Activated T-helper 1 cell treated with anti-CD3 and anti-CD28 coated beads, Interleukin-2, amount 50 U/mL, for 16 hours (primary cell): ENCODE measurements at regions not wholly inside any gene's neighbourhood (a gene's known extent, or its start where the extent isn't known, plus 50 kb on each side); places are given as distances from the start of the nearest gene placed in this dataset.
"Not testable (repeated sequence)": the region's sequence is repeated elsewhere in the genome, so short reads cannot be mapped to it uniquely, and the experiment has no call there.

ENCODE experiments used
- DNase-seq, 2 donors: peaks; one replicate each; pipeline ENCODE4 v3.0.0-alpha.2; 2020; ENCODE audit warnings: low read depth in 1 of 2, low spot score in 1 of 2

- DNase-seq, result no peak
Measured at GRCh38 chr5:17964067-17964466, 329.8 kb downstream of the TAF11L14 start.

DNA sequence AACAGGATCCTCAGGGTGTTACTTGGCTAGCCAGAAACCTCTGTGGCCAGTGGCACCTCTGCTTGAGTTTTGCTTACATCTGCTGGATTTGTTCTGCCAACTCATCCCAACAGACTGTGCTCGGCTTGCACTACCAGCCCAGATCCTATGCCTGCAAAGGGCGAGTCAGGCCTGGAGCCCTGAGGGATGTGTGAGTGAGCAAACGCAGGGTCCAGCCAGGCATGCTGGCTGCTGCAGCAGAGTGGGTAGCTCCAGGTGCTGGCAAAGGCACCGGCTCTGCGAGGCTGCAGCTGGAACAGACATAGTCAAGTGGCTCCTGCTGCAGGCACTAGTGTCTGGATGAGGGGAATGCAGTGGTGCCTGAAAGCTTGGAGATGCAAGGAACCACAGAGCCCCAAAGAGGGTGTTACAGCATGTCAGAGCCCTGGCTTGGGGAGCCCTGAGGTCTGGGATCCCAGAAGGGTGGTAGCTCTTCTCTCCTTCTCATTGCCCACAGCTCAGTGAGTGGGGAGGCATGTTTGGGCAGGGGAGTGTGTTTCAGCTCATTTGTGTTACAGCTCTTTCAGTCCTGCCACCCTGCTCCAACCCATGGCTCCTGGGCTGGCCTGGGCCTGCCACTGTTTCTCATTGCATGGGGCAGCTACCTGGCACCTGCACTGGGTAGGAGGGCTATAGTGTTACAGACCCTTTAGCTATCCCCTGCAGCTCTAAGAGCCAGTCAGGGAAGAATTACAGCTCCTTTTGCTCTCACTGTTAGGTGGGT lies 332.6 kb downstream of the TAF11L14 start:
- DNase-seq, result no peak

GRCh38 chr5:17976404-17976803 lies 342.1 kb downstream of the TAF11L14 start:
- DNase-seq, result no peak

- DNase-seq, result no peak
Measured at GRCh38 chr5:17978954-17979353, 344.7 kb downstream of the TAF11L14 start.

- not testable (repeated sequence) for DNase-seq
Measured at GRCh38 chr5:17982626-17983025, 348.4 kb downstream of the TAF11L14 start.

- no peak for DNase-seq
Measured at GRCh38 chr5:17989036-17989435, 354.8 kb downstream of the TAF11L14 start.

DNA sequence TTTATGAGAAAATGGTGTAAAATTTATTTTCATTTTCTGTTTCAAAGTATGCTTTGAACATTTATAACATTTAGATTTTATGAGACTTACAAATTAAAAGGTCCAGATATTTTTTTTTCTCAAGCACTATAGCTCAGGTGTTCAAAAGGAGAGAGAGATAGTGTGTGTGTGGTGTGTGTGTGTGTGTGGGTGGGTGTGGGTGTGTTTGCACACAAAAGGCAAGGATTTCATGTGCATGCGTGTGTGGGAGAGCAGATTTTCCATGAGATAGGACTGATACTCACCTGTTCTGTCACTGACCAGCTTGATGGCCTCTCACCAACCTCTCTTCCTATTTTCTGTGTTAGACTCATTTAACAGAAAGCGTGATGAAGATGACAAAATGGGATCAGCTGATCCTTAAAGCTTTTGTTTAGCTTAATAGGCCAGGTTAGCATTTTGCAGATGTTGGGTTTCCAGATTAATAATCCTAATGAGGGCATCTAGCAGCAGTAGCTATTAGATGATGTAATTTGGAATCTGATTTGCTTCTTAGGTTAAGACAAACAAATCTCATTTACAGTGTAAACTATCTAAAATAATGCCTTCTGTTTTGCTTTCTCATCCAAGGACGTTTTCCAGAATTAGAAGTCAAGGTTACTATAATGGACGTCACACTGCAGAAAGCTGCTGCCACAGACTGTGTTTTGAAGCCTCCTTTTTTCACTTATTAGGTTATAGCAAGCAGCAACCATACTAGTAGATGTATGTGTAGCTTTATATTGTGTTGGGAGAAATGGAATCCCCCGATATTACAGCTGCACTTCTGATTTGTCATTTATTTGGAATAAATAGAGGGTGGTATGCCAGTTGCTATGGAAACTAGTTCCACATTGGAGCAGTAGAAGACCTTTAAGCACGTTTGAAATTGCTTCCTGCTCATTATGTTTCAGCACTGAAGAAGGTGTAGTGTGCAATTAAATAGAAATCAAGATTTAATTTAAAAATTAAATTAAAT lies 355.6 kb downstream of the TAF11L14 start:
- no peak for DNase-seq

DNA sequence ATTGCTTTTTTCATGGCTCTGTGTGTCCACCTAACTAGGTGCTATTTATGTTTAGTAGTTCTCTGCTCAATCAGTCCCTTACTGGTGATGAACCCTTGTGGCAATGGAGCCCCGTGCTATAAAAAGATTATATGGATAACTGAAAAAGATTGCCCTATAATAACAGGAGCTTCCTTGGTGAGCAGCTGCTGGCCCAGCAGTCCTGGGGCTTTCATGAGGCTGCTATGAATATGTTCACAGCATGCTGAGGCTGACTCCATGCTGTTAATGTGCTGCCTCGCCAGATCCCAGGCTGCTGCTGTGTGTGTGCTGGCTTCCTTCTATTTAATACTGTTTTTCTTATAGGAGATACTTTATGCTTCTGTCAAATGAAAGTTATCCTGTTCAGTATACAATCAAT lies 357.5 kb downstream of the TAF11L14 start:
- no peak for DNase-seq

DNA sequence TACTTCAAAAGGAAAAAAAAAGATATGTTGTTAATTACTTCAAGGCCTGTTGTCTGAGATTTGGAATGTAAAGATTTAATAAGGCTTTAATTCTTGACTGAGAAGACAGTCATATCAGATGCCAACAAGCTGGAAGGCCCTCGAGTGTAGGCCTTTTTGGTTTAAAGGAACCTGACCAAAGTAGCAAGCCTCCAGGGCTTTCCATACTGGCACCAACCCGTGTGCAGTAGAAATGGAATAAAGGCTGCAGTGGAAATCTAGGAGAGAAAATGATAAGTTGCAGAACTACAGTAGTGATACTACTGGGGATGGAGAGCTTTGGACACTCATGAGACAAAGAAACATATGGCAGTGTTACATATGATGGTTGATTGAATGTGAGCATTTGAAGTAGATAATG lies 358.0 kb downstream of the TAF11L14 start:
- DNase-seq, result no peak

DNA sequence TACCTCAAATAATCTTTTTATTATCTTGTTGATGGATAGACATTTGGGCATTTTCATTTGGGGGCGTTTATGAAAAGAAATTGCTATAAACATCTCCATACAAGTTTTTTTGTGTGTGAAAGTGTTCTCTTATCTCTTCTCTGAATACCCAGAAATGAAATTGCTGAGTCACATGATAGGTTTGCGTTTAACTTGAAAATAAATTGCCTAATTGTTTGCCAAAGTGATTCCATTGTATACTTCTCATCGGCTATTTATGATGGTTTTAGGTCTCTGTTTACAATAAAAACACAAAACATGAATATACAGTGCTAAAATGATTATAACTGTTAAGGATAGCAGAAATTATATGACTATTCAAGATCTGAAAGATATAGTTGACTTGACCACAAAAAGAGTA lies 361.7 kb downstream of the TAF11L14 start:
- DNase-seq, result no peak

DNA sequence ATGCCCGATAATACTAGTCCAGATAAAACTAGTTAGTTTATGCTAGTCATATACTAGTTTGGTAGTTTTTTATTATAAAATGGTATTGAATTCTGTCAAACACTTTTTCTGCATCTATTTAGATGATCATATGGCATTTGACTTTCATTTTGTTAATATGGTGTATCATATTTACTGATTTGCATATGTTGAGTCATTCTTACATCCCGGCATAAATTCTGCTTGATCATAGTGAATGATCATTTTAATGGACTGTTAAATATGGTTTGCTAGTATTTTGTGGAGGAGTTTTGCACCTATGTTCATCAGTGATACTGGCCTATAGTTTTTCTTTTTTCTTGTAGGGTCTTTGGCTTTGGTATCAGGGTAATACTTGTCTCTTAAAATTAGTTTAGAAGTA lies 365.6 kb downstream of the TAF11L14 start:
- DNase-seq, result no peak

DNA sequence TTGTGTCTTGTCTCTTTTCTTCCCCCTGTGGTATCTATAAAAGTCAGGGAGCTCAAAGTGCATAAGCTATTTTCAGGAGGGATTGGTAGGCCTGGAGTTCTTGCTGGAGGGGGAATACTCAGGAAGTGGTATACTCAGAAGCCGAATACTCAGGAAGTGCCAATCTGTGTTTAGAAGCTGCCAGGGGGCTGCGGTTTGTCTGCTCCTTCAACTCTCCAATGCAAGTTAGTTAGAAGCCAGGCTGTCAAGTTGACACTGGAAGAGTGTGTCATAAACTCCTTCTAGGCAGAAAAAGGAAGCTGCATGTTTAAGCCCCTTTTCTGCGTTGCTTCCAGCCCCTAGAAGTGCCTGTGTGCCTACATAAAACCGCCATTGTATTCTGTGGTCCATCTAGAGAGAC lies 366.5 kb downstream of the TAF11L14 start:
- DNase-seq, result no peak

- DNase-seq, result no peak
Measured at GRCh38 chr5:18003312-18003711, 369.1 kb downstream of the TAF11L14 start.

DNA sequence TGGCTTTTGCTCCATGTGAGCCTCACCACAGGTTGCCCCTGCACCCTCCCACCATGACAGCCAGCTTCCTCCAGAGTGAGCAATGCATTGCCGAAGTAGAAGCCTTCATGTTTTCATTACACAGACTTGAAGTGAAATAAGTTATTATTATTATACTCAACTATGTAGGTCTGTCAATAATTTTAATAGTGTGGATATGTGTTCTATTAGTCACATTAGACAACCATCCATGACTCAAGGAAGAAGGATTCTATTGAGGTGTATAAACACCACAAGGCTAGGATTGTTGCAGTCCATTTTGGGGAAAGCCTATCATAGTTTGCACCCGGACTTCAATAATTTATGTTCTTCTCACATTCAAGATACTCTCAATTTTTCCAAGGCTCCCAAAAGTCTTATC lies 369.5 kb downstream of the TAF11L14 start:
- DNase-seq, result no peak

DNA sequence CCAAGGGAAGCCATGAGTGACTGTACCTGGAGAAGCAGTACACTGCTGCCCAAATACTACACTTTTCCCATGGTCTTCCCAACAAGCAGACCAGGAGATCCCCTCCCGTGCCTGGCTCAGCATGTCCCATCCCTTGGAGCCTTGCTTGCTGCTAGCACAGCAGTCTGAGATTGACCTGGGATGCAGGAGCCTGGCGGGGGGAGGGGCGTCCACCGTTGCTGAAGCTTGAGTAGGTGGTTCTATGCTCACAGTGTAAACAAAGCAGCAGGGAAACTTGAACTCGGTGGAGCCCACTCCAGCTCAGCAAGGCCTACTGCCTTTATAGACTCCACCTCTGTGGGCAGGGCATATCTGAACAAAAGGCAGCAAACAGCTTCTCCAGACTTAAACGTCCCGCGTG lies 372.0 kb downstream of the TAF11L14 start:
- not testable (repeated sequence) for DNase-seq

DNA sequence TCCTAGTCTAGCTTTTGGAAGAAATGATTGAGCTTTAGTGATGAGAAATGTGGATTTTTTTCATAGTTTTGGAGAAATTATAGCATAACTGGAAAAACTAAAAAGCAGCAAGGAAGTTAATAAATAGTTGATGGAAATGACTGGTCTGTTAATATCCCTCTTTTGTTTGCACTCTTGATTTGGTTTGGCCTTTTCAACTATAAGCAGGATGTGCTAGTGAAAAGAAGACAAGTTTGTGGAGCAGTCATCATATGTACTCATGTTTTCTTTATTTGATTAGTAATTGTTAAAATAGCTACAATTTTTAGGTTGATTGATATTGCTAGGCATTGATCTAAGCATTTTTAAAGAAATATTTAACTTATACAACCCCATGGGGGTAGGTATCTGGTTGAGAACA lies 374.7 kb downstream of the TAF11L14 start:
- no peak for DNase-seq

GRCh38 chr5:18010053-18010452 lies 375.8 kb downstream of the TAF11L14 start:
- DNase-seq, result no peak

DNA sequence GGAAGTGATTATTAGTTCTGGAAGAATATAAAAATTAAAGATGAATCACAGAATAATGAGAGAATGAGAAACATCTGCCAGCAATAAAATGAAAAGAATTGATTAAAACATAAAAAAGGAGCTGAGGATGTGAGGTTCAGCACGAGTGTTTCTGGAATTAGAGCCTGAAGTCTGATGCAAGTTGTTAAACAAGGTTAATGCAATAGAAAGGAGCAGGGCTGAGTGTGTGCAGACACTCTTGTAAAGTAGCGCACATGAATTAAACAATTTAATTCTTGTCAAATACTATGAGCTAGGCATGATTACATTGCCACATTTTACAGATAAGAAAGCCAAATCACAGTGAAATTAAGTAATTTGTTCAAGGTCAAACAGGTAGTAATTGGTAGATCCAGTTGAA lies 384.2 kb downstream of the TAF11L14 start:
- no peak for DNase-seq

DNA sequence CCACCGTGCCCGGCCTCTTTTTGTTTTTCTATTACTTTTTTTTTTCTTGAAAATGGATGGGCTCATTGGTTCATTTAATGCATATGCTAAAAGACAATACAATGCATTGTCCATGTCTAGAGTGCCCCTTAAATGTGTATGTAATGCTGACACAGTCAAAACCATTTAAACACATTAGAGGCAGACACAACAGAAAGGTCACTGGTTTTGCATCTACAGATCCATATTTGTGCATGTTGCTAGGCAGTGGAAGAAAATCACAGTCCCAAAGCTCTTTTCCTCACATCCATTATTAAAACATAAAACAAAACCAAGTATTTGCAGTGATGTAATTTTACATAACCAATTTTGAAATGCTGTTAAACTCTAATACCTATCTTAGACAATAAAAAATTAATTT lies 389.0 kb downstream of the TAF11L14 start:
- DNase-seq, result no peak

- no peak for DNase-seq
Measured at GRCh38 chr5:18023986-18024385, 389.7 kb downstream of the TAF11L14 start.

- no peak for DNase-seq
Measured at GRCh38 chr5:18024542-18024941, 390.3 kb downstream of the TAF11L14 start.

GRCh38 chr5:18027241-18027867 lies 393.1 kb downstream of the TAF11L14 start:
- DNase-seq, result no peak
